HEK293 (cell line): ENCODE measurements at regions not wholly inside any gene's neighbourhood (a gene's known extent, or its start where the extent isn't known, plus 50 kb on each side); places are given as distances from the start of the nearest gene placed in this dataset.

Experiments
- CTCF ChIA-PET: fragments of 350-600 bp; formaldehyde crosslinking; extraction: SDS; loops from one replicate; lab custom pipeline; 2021; ENCODE audit warnings: antibody characterized with exemption; lab: Yijun Ruan, JAX
- POLR2A ChIA-PET: fragments of 300-600 bp; formaldehyde crosslinking; extraction: SDS; loops from one replicate; lab custom pipeline; 2020; ENCODE audit warnings: antibody characterized with exemption, inconsistent platforms; lab: Yijun Ruan, JAX
- H3K27ac ChIP-seq: fragments of 200-500 bp; sonication (Bioruptor generic); 2 replicates; pipeline ENCODE4 v1.5.1; 2014; ENCODE audit warnings: low read depth, low read length, control low read depth, inconsistent platforms; ENCODE audit errors: extremely low read depth
- H3K36me3 ChIP-seq, 2 experiments: fragments of 200-500 bp in 1 of 2; sonication (Bioruptor generic) in 1 of 2; 1 replicate in 1 of 2; 2 replicates in 1 of 2; pipeline ENCODE4 v1.5.1; 2014 to 2017; ENCODE audit warnings: inconsistent platforms in 2 of 2, low read length in 2 of 2; ENCODE audit not compliant: control insufficient read depth in 2 of 2, insufficient read depth in 1 of 2
- H3K4me1 ChIP-seq: fragments of 200-500 bp; sonication (Bioruptor generic); 2 replicates; pipeline ENCODE4 v1.5.1; 2014; ENCODE audit warnings: mild to moderate bottlenecking, low read length, inconsistent platforms; ENCODE audit not compliant: control insufficient read depth, insufficient read depth
- H3K4me3 ChIP-seq: 2 replicates; pipeline ENCODE4 v1.5.1; 2011; ENCODE audit warnings: low read depth, mild to moderate bottlenecking, control low read depth, low read length, moderate library complexity
- H3K9me3 ChIP-seq: fragments of 200-500 bp; sonication (Bioruptor generic); 2 replicates; pipeline ENCODE4 v1.5.1; 2014; ENCODE audit warnings: low read depth, low read length, inconsistent platforms; ENCODE audit not compliant: control insufficient read depth, insufficient read depth
- HOXD13 ChIP-seq: sonication (generic); formaldehyde crosslinking; IDR thresholded peaks from 2 replicates; pipeline ENCODE4 v1.8.0; 2022; ENCODE audit warnings: missing genetic modification reagents, borderline replicate concordance
- KLF16 ChIP-seq: fragments of 450-650 bp; formaldehyde crosslinking; IDR thresholded peaks from 2 replicates; pipeline ENCODE4 v1.5.1; 2017; ENCODE audit warnings: missing biosample characterization, missing genetic modification characterization
- SALL2 ChIP-seq: fragments of 450-650 bp; formaldehyde crosslinking; IDR thresholded peaks from 2 replicates; pipeline ENCODE4 v1.5.0; 2017; ENCODE audit warnings: missing biosample characterization, mild to moderate bottlenecking, missing genetic modification characterization, borderline replicate concordance
- SCRT2 ChIP-seq: fragments of 450-650 bp; formaldehyde crosslinking; IDR thresholded peaks from 2 replicates; pipeline ENCODE4 v1.5.1; 2016; ENCODE audit warnings: missing biosample characterization, missing genetic modification characterization
- SP2 ChIP-seq: fragments of 450-650 bp; formaldehyde crosslinking; IDR thresholded peaks from 2 replicates; pipeline ENCODE4 v1.5.1; 2016; ENCODE audit warnings: missing biosample characterization, missing genetic modification characterization
- SP3 ChIP-seq: fragments of 450-650 bp; formaldehyde crosslinking; IDR thresholded peaks from 2 replicates; pipeline ENCODE4 v1.5.1; 2016; ENCODE audit warnings: missing biosample characterization, missing genetic modification characterization
- ZBTB20 ChIP-seq: fragments of 450-650 bp; formaldehyde crosslinking; IDR thresholded peaks from 2 replicates; pipeline ENCODE4 v1.5.1; 2016; ENCODE audit warnings: missing biosample characterization, missing genetic modification characterization
- ZBTB44 ChIP-seq: fragments of 450-650 bp; IDR thresholded peaks from 2 replicates; pipeline ENCODE4 v1.5.1; 2018; ENCODE audit warnings: missing biosample characterization, mild to moderate bottlenecking, missing genetic modification characterization
- ZNF155 ChIP-seq: fragments of 450-650 bp; formaldehyde crosslinking; IDR thresholded peaks from 2 replicates; pipeline ENCODE4 v1.5.1; 2016; ENCODE audit warnings: missing biosample characterization, missing genetic modification characterization
- ZNF211 ChIP-seq: fragments of 450-650 bp; formaldehyde crosslinking; IDR thresholded peaks from 2 replicates; pipeline ENCODE4 v1.5.1; 2016; ENCODE audit warnings: low read depth, missing biosample characterization, missing genetic modification characterization
- ZNF24 ChIP-seq: fragments of 450-650 bp; formaldehyde crosslinking; IDR thresholded peaks from 2 replicates; pipeline ENCODE4 v1.5.1; 2016; ENCODE audit warnings: missing biosample characterization, missing genetic modification characterization
- ZNF366 ChIP-seq: fragments of 450-650 bp; formaldehyde crosslinking; conservative IDR thresholded peaks from 2 replicates; pipeline ENCODE4 v1.5.1; 2016; ENCODE audit warnings: missing biosample characterization, missing genetic modification characterization
- ZNF398 ChIP-seq: fragments of 450-650 bp; formaldehyde crosslinking; IDR thresholded peaks from 2 replicates; pipeline ENCODE4 v1.5.1; 2017; ENCODE audit warnings: missing biosample characterization, missing genetic modification characterization
- ZNF433 ChIP-seq: fragments of 450-650 bp; formaldehyde crosslinking; IDR thresholded peaks from 2 replicates; pipeline ENCODE4 v1.5.1; 2016; ENCODE audit warnings: missing biosample characterization, missing genetic modification characterization, low read depth
- ZNF530 ChIP-seq: fragments of 450-650 bp; formaldehyde crosslinking; IDR thresholded peaks from 2 replicates; pipeline ENCODE4 v1.5.1; 2016; ENCODE audit warnings: low read depth, missing biosample characterization, missing genetic modification characterization
- ZNF548 ChIP-seq: fragments of 450-650 bp; formaldehyde crosslinking; IDR thresholded peaks from 2 replicates; pipeline ENCODE4 v1.5.1; 2016; ENCODE audit warnings: missing biosample characterization, missing genetic modification characterization
- ZNF777 ChIP-seq: fragments of 450-650 bp; formaldehyde crosslinking; IDR thresholded peaks from 2 replicates; pipeline ENCODE4 v1.5.1; 2017; ENCODE audit warnings: missing biosample characterization, missing genetic modification characterization, borderline replicate concordance
- ZNF830 ChIP-seq: fragments of 450-650 bp; IDR thresholded peaks from 2 replicates; pipeline ENCODE4 v1.5.0; 2018; ENCODE audit warnings: missing biosample characterization, missing genetic modification characterization, low read depth, mild to moderate bottlenecking, moderate library complexity
- TF ChIP-seq, protein P1 (sequence below): fragments of 450-650 bp; formaldehyde crosslinking; IDR thresholded peaks from 2 replicates; pipeline ENCODE4 v1.5.1; 2016; ENCODE audit warnings: missing biosample characterization, missing genetic modification characterization
- TF ChIP-seq, protein P2 (sequence below): fragments of 450-650 bp; IDR thresholded peaks from 2 replicates; pipeline ENCODE4 v1.5.1; 2018; ENCODE audit warnings: missing biosample characterization, missing genetic modification characterization

- Histone ChIP-seq H3K4me3 (no peak overlapping the region), H3K4me1 (no peaks in the 10 kb centered on the region), H3K9me3 (no peaks in the 10 kb centered on the region), H3K27ac (no peak overlapping the region), H3K36me3 (no peaks in the 10 kb centered on the region)
- CTCF ChIA-PET = no interaction called here
- TF ChIP-seq SP3 (tag by site-specific recombination) (no peak), SP2 (tag by site-specific recombination) (no peak), HOXD13 (CRISPR knock-in tag) (no peak), ZBTB44 (tag by site-specific recombination) (no peak), ZNF830 (tag by site-specific recombination) (no peak)
- TF ChIP-seq, protein P1, sequence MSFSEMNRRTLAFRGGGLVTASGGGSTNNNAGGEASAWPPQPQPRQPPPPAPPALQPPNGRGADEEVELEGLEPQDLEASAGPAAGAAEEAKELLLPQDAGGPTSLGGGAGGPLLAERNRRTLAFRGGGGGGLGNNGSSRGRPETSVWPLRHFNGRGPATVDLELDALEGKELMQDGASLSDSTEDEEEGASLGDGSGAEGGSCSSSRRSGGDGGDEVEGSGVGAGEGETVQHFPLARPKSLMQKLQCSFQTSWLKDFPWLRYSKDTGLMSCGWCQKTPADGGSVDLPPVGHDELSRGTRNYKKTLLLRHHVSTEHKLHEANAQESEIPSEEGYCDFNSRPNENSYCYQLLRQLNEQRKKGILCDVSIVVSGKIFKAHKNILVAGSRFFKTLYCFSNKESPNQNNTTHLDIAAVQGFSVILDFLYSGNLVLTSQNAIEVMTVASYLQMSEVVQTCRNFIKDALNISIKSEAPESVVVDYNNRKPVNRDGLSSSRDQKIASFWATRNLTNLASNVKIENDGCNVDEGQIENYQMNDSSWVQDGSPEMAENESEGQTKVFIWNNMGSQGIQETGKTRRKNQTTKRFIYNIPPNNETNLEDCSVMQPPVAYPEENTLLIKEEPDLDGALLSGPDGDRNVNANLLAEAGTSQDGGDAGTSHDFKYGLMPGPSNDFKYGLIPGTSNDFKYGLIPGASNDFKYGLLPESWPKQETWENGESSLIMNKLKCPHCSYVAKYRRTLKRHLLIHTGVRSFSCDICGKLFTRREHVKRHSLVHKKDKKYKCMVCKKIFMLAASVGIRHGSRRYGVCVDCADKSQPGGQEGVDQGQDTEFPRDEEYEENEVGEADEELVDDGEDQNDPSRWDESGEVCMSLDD (tag by site-specific recombination) = no peak
- POLR2A ChIA-PET = no interaction called here
These were observed 68.3 kb upstream of the GPR139 start for GRCh38 chr16:20141956-20142355.

- no peaks in the 10 kb centered on the region for H3K36me3 ChIP-seq
- ChIA-PET POLR2A (no interaction called here), CTCF (interaction anchor here (0.7 kb wide), 1 partner anchor 16 kb away, joined by 4 read pairs; no protein-coding TSS in a partner anchor)
- H3K27ac ChIP-seq = no peak overlapping the region
- no peak for TF ChIP-seq ZNF24 (tag by site-specific recombination)
- no peak for TF ChIP-seq ZNF211
- TF ChIP-seq ZBTB20 (tag by site-specific recombination) = no peak
- no peak for TF ChIP-seq ZNF530 (tag by site-specific recombination)
- no peak for TF ChIP-seq ZNF433 (tag by site-specific recombination)
- no peak for TF ChIP-seq ZNF777 (tag by site-specific recombination)
- TF ChIP-seq KLF16 = no peak
- TF ChIP-seq ZNF548 = no peak
- TF ChIP-seq SALL2 (tag by site-specific recombination) = no peak
- TF ChIP-seq, protein P2, sequence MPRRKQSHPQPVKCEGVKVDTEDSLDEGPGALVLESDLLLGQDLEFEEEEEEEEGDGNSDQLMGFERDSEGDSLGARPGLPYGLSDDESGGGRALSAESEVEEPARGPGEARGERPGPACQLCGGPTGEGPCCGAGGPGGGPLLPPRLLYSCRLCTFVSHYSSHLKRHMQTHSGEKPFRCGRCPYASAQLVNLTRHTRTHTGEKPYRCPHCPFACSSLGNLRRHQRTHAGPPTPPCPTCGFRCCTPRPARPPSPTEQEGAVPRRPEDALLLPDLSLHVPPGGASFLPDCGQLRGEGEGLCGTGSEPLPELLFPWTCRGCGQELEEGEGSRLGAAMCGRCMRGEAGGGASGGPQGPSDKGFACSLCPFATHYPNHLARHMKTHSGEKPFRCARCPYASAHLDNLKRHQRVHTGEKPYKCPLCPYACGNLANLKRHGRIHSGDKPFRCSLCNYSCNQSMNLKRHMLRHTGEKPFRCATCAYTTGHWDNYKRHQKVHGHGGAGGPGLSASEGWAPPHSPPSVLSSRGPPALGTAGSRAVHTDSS (tag by site-specific recombination) = no peak
- TF ChIP-seq ZNF366 = no peak
- no peak for TF ChIP-seq ZNF155 (tag by site-specific recombination)
- TF ChIP-seq SCRT2 (tag by site-specific recombination) = no peak
- TF ChIP-seq ZNF398 = no peak
- H3K9me3 ChIP-seq = no peaks in the 10 kb centered on the region
- H3K4me1 ChIP-seq = no peaks in the 10 kb centered on the region
- no peak overlapping the region for H3K4me3 ChIP-seq
These were observed 64.2 kb upstream of the GPR139 start for GRCh38 chr16:20137909-20138308.
